Activated CD4-positive, alpha-beta T cell treated with anti-CD3 and anti-CD28 coated beads, Interleukin-2, amount 50 U/mL, for 48 hours (primary cell): ENCODE measurements at regions not wholly inside any gene's neighbourhood (a gene's known extent, or its start where the extent isn't known, plus 50 kb on each side); places are given as distances from the start of the nearest gene placed in this dataset.
"Not testable (repeated sequence)": the region's sequence is repeated elsewhere in the genome, so short reads cannot be mapped to it uniquely, and the experiment has no call there.

Experiments
- DNase-seq, 2 experiments: peaks; one replicate each; pipeline ENCODE4 v3.0.0-alpha.2; 2020

- DNase-seq, result no peak
Measured at GRCh38 chr2:240191001-240191400, 50.5 kb upstream of the OTOS start.

- no peak for DNase-seq
Measured at GRCh38 chr2:240192661-240193060, 52.2 kb upstream of the OTOS start.

- not testable (repeated sequence) for DNase-seq
Measured at GRCh38 chr2:240194341-240194762, 53.9 kb upstream of the OTOS start.

- DNase-seq, result no peak
Measured at GRCh38 chr2:240195316-240195861, 54.9 kb upstream of the OTOS start.

- no peak for DNase-seq
Measured at GRCh38 chr2:240196716-240197461, 56.4 kb upstream of the OTOS start.

- no peak for DNase-seq
Measured at GRCh38 chr2:240197462-240198139, 57.1 kb upstream of the OTOS start.

- DNase-seq, result no peak
Measured at GRCh38 chr2:240198226-240198625, 57.8 kb upstream of the OTOS start.

GRCh38 chr2:240199133-240199870 lies 58.8 kb upstream of the OTOS start:
- no peak for DNase-seq

- no peak for DNase-seq
Measured at GRCh38 chr2:240200230-240201051, 60.0 kb upstream of the OTOS start.

GRCh38 chr2:240201866-240202265 lies 61.4 kb upstream of the OTOS start:
- DNase-seq, result no peak

- no peak for DNase-seq
Measured at GRCh38 chr2:240202586-240202985, 62.1 kb upstream of the OTOS start.

GRCh38 chr2:240203031-240203787 lies 62.8 kb upstream of the OTOS start:
- no peak for DNase-seq

- DNase-seq, result no peak
Measured at GRCh38 chr2:240203788-240204270, 63.4 kb upstream of the OTOS start.

GRCh38 chr2:240204431-240205276 lies 64.2 kb upstream of the OTOS start:
- DNase-seq, result no peak

GRCh38 chr2:240205348-240205747 lies 64.9 kb upstream of the OTOS start:
- peak; percentile 76 to 83 for DNase-seq

GRCh38 chr2:240205772-240206171 lies 65.3 kb upstream of the OTOS start:
- DNase-seq, result no peak

- no peak for DNase-seq
Measured at GRCh38 chr2:240206630-240207029, 66.2 kb upstream of the OTOS start.

GRCh38 chr2:240207661-240208060 lies 67.2 kb upstream of the OTOS start:
- no peak for DNase-seq

- DNase-seq, result no peak
Measured at GRCh38 chr2:240208096-240208495, 67.6 kb upstream of the OTOS start.

GRCh38 chr2:240208631-240209211 lies 68.3 kb upstream of the OTOS start:
- DNase-seq, result no peak
